ENCODE measurements at regions not wholly inside any gene's neighbourhood (a gene's known extent, or its start where the extent isn't known, plus 50 kb on each side); places are given as distances from the start of the nearest gene placed in this dataset.

DNA sequence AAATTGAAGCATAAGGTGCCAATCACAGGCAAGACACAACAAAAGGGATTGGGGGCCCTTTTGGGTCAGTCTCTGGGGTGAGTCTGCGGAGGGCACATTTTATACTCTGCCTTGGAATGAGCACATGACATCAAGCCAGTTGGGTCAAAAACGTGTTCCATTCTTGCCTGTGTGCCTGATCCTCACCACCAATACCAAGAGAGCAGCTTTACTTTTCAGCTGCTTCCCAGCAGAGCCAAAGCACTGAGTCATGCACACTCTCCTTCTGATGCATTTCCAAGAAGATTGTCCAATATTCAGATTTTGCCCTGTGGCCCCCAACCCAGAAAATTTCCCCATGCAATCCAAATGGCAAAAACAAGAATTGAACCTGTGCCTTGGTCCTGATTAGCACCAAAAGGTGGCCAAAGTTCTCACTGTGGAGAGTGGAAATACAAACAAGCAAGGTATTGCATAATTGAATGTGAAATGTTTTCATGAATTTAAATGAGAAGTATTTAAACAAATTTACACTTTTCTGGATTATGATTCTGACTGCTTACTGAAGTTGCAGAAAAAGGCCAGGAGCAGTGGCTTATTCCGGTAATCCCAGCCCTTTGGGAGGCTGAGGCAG lies 217.8 kb upstream of the SOX9 start:
- no peaks in the 10 kb centered on the region for H3K36me3 ChIP-seq
- no peaks in the 10 kb centered on the region for H3K27me3 ChIP-seq
- no peak for ATAC-seq
- H3K4me1 ChIP-seq, result peaks cover 0 to 9% (median 0%) of the 10 kb centered on the region in 9 donors
- H3K4me3 ChIP-seq, result no peak overlapping the region
- 69 to 81% methylated on average over 3 of the region's 3 CpGs for WGBS, 2 donors
- no peaks in the 10 kb centered on the region for H3K9me3 ChIP-seq
- H3K27ac ChIP-seq, result no peak overlapping the region
- TF ChIP-seq, protein P1, sequence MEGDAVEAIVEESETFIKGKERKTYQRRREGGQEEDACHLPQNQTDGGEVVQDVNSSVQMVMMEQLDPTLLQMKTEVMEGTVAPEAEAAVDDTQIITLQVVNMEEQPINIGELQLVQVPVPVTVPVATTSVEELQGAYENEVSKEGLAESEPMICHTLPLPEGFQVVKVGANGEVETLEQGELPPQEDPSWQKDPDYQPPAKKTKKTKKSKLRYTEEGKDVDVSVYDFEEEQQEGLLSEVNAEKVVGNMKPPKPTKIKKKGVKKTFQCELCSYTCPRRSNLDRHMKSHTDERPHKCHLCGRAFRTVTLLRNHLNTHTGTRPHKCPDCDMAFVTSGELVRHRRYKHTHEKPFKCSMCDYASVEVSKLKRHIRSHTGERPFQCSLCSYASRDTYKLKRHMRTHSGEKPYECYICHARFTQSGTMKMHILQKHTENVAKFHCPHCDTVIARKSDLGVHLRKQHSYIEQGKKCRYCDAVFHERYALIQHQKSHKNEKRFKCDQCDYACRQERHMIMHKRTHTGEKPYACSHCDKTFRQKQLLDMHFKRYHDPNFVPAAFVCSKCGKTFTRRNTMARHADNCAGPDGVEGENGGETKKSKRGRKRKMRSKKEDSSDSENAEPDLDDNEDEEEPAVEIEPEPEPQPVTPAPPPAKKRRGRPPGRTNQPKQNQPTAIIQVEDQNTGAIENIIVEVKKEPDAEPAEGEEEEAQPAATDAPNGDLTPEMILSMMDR (IDR thresholded peaks at IDR 0.05), result no peak
- DNase-seq, result no peak
- intact Hi-C loops (cut with DNase I), result no loop called here

DNA sequence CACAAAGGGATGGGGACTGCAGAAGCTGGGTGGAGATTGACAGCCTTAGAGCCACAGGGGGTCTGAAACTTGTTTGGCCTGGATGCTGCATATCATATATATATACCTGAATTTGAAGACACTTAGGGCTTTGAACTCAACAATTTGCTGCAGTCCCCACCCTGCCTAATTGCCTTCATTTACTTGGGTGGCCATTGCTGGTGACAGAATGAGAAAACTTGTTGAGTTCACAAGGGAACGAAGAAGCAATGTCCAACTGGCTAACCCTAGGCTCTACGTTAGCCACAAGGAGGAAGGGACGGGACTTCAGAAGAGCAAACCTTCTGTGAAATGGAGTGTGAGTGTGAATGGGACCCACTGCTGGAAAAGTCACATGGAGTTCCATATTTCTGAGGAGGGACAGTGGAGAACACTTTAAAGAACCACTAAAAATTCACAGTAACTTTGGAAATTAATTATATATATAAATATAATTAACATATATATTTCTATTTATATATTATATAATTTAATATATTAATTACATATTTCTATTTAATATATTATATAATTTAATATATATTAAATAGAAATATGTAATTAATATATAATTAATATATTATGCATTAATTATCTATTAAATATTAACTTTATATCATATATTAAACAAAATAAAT lies 215.3 kb upstream of the SOX9 start:
- TF ChIP-seq, protein P1 (IDR thresholded peaks at IDR 0.05), result no peak

DNA sequence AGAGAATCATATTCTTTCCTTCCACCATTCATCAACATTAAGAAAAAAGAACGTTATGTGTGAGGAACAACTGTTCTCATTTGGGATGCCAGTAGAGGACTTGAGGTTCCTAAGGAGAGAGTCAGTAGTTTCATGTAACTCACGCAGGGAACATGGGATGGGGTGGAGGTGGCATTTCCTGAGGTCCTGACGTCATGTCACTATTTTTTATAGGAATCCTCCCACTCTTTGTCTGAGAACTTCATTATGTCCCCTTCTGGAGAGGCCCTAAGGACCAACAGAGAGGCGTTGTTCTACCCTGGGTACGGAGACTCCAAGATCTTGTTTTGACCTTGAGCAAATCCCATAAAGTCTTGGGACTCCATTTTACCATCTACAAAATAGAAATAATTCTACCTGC lies 211.7 kb upstream of the SOX9 start:
- ATAC-seq, result no peak
- Histone ChIP-seq H3K4me1 (no peaks in the 10 kb centered on the region), H3K9me3 (no peaks in the 10 kb centered on the region), H3K36me3 (no peaks in the 10 kb centered on the region), H3K4me3 (no peak overlapping the region), H3K27ac (no peak overlapping the region), H3K27me3 (no peaks in the 10 kb centered on the region)
- no peak for DNase-seq
- TF ChIP-seq, protein P1 (IDR thresholded peaks at IDR 0.05), result no peak
- 67 to 80% methylated on average over 5 of the region's 5 CpGs for WGBS, 2 donors
- intact Hi-C loops (cut with DNase I), result no loop called here

More for the DNA sequence above, 215.3 kb upstream of the SOX9 start:
- DNase-seq (no peak), ATAC-seq (no peak)
- H3K27me3 ChIP-seq, result no peaks in the 10 kb centered on the region
- WGBS, 2 donors, result 93 to 96% methylated on average over 3 of the region's 3 CpGs
- no peak overlapping the region for H3K4me3 ChIP-seq
- H3K9me3 ChIP-seq, result no peaks in the 10 kb centered on the region
- H3K27ac ChIP-seq, result no peak overlapping the region
- peaks cover 0 to 5% (median 0%) of the 10 kb centered on the region in 9 donors for H3K4me1 ChIP-seq
- intact Hi-C loops (cut with DNase I), result no loop called here
- no peaks in the 10 kb centered on the region for H3K36me3 ChIP-seq

DNA sequence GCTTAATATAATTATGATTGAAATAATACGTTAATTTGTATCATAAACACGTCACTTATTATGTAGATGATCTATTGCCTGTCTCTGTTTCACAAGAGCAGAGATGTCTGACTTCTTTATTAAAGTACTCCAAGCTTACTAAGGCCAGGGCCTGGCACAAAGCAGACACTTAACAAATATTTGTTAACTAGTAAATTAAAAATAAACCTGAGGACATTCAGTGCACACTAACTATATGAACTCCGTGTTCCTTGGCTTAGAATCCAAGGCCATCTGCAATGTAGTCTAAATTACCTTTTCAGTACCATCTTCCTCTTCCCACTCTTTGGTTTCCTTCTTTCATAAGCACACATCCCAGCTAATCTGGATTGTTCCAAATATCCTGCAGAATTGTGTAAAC lies 210.8 kb upstream of the SOX9 start:
- Histone ChIP-seq H3K4me3 (no peak overlapping the region), H3K9me3 (no peaks in the 10 kb centered on the region), H3K36me3 (no peaks in the 10 kb centered on the region), H3K4me1 (peaks cover 0 to 8% (median 0%) of the 10 kb centered on the region in 9 donors), H3K27ac (no peak overlapping the region), H3K27me3 (no peaks in the 10 kb centered on the region)
- 68 to 81% methylated on average over 3 of the region's 3 CpGs for WGBS, 2 donors
- TF ChIP-seq, protein P1 (IDR thresholded peaks at IDR 0.05), result no peak
- DNase-seq (no peak), ATAC-seq (peak in 1 of 8 donors; percentile 44)
- intact Hi-C loops (cut with DNase I), result no loop called here
